Upper lobe of left lung (tissue), 4 donors: ENCODE measurements at regions not wholly inside any gene's neighbourhood (a gene's known extent, or its start where the extent isn't known, plus 50 kb on each side); places are given as distances from the start of the nearest gene placed in this dataset.
"Not testable (repeated sequence)": the region's sequence is repeated elsewhere in the genome, so short reads cannot be mapped to it uniquely, and the experiment has no call there.

ENCODE experiments used
- EP300 ChIP-seq, 4 donors: sonication (generic); formaldehyde crosslinking; IDR thresholded peaks; one replicate each; pipeline ENCODE4 v1.5.1; 2017; ENCODE audit warnings: antibody characterized with exemption in 4 of 4, control low read depth in 2 of 4
- POLR2A ChIP-seq, 4 donors: fragments of 450-650 bp; IDR thresholded peaks; one replicate each; pipeline ENCODE4 v1.5.1; 2016 to 2017; ENCODE audit warnings: antibody characterized with exemption in 4 of 4, mild to moderate bottlenecking in 2 of 4
- POLR2AphosphoS5 ChIP-seq, 2 donors: sonication (generic); formaldehyde crosslinking; IDR thresholded peaks; one replicate each; pipeline ENCODE4 v1.5.1; 2017; ENCODE audit warnings: antibody characterized with exemption in 2 of 2
- TF ChIP-seq, protein P1 (sequence below), 6 experiments: fragments of 450-650 bp in 4 of 6; fragments of 200-600 bp in 2 of 6; sonication (generic) in 2 of 6; IDR thresholded peaks; one replicate each; pipeline ENCODE4 v1.5.1; 2016 to 2019; ENCODE audit warnings: antibody characterized with exemption in 6 of 6

DNA sequence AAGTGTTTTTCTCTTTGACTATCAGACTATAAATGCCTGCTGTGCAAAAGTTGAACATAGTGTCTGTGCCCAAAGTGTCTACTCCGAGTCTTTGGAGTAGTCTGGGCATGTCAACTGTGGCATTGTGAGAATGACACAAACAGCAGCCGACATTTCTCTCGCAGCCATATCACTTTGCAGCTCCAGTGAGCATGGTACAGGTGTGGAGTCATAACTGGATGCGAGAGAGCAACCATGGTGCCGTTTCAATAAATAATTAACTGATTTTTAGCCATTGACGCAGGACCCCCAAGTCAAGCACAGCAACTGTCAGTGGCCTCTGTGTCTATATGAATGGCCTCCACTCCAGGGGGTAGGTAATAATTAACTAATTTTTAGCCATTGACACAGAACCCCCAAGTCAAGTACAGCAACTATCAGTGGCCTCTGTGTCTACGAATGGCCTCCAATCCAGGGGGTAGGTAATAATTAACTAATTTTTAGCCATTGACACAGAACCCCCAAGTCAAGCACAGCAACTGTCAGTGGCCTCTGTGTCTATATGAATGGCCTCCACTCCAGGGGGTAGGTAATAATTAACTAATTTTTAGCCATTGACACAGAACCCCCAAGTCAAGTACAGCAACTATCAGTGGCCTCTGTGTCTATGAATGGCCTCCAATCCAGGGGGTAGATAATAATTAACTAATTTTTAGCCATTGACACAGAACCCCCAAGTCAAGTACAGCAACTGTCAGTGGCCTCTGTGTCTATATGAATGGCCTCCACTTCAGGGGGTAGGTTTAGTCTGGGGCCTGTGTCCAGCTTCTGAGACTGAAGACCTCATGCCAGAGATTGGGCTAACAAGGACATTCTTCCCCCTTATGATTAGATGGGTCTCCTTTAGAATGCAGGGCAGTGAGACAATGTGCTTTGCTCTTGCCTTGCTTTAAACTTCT, 409.0 kb downstream of the TNS3 start:
- TF ChIP-seq, protein P1, sequence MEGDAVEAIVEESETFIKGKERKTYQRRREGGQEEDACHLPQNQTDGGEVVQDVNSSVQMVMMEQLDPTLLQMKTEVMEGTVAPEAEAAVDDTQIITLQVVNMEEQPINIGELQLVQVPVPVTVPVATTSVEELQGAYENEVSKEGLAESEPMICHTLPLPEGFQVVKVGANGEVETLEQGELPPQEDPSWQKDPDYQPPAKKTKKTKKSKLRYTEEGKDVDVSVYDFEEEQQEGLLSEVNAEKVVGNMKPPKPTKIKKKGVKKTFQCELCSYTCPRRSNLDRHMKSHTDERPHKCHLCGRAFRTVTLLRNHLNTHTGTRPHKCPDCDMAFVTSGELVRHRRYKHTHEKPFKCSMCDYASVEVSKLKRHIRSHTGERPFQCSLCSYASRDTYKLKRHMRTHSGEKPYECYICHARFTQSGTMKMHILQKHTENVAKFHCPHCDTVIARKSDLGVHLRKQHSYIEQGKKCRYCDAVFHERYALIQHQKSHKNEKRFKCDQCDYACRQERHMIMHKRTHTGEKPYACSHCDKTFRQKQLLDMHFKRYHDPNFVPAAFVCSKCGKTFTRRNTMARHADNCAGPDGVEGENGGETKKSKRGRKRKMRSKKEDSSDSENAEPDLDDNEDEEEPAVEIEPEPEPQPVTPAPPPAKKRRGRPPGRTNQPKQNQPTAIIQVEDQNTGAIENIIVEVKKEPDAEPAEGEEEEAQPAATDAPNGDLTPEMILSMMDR (IDR thresholded peaks at IDR 0.05), result not testable (repeated sequence)
- TF ChIP-seq POLR2A, EP300, POLR2AphosphoS5 (IDR thresholded peaks at IDR 0.05): not testable (repeated sequence)
